Esophagus (tissue), 2 donors: ENCODE measurements at regions not wholly inside any gene's neighbourhood (a gene's known extent, or its start where the extent isn't known, plus 50 kb on each side); places are given as distances from the start of the nearest gene placed in this dataset.

Experiments
- H3K27ac ChIP-seq, 2 donors: one replicate each; pipeline ENCODE4 v1.5.1; 2013; ENCODE audit warnings: low read depth in 2 of 2, mild to moderate bottlenecking in 2 of 2, inconsistent platforms in 1 of 2, low read length in 1 of 2, moderate library complexity in 1 of 2
- H3K27me3 ChIP-seq, 2 donors: one replicate each; pipeline ENCODE4 v1.6.1; 2013; ENCODE audit warnings: low read length in 2 of 2, control low read depth in 1 of 2, mild to moderate bottlenecking in 1 of 2; ENCODE audit not compliant: insufficient read depth in 2 of 2, control insufficient read depth in 1 of 2
- H3K36me3 ChIP-seq, 2 donors: one replicate each; pipeline ENCODE4 v1.6.1; 2013; ENCODE audit warnings: low read length in 1 of 2; ENCODE audit not compliant: control insufficient read depth in 2 of 2, insufficient read depth in 2 of 2
- H3K4me1 ChIP-seq, 2 donors: one replicate each; pipeline ENCODE4 v1.6.1; 2013; ENCODE audit warnings: low read length in 1 of 2; ENCODE audit not compliant: control insufficient read depth in 2 of 2, insufficient read depth in 2 of 2
- H3K4me3 ChIP-seq, 2 donors: one replicate each; pipeline ENCODE4 v1.5.1; 2013; ENCODE audit warnings: low read length in 2 of 2, mild to moderate bottlenecking in 2 of 2, low read depth in 1 of 2, moderate library complexity in 1 of 2
- H3K9me3 ChIP-seq, 2 donors: one replicate each; pipeline ENCODE4 v1.6.1; 2013; ENCODE audit warnings: mild to moderate bottlenecking in 2 of 2, low read depth in 1 of 2, low read length in 1 of 2, moderate library complexity in 1 of 2; ENCODE audit not compliant: control insufficient read depth in 2 of 2, insufficient read depth in 1 of 2
- WGBS, 2 donors: extraction: QIAGEN DNeasy Blood & Tissue Kit; methylation state at CpG; one replicate each; pipeline ENCODE4 v1.1.7; 2013; 5-methylcytosine and 5-hydroxymethylcytosine counted together
- donor health status: healthy with polysubstance abuse.
- donor health status: Bipolar disorder and iron deficiency.

GRCh38 chr13:105991131-105991530 lies 544.3 kb downstream of the EFNB2 start:
- Histone ChIP-seq H3K36me3 (no peaks in the 10 kb centered on the region), H3K4me1 (peaks cover 0 to 2% of the 10 kb centered on the region in 2 donors), H3K9me3 (no peaks in the 10 kb centered on the region), H3K27me3 (no peaks in the 10 kb centered on the region), H3K27ac (peak overlapping the region in 1 of 2 donors; percentile 61), H3K4me3 (no peak overlapping the region)
- WGBS, 2 donors, result 54 to 56% methylated on average over 1 of the region's 1 CpG

- 76 to 87% methylated on average over 4 of the region's 4 CpGs for WGBS, 2 donors
- H3K9me3 ChIP-seq, result no peaks in the 10 kb centered on the region
- H3K4me3 ChIP-seq, result no peak overlapping the region
- H3K36me3 ChIP-seq, result no peaks in the 10 kb centered on the region
- H3K27ac ChIP-seq, result no peak overlapping the region
- H3K27me3 ChIP-seq, result no peaks in the 10 kb centered on the region
- peaks cover 0 to 2% of the 10 kb centered on the region in 2 donors for H3K4me1 ChIP-seq
Measured at GRCh38 chr13:105990256-105990958, 545.1 kb downstream of the EFNB2 start.

- no peaks in the 10 kb centered on the region for H3K9me3 ChIP-seq
- no peak overlapping the region for H3K4me3 ChIP-seq
- H3K27ac ChIP-seq, result peak overlapping the region; percentile 47 to 63
- no peaks in the 10 kb centered on the region for H3K36me3 ChIP-seq
- no peaks in the 10 kb centered on the region for H3K27me3 ChIP-seq
- H3K4me1 ChIP-seq, result peaks cover 0 to 2% of the 10 kb centered on the region in 2 donors
- WGBS, 2 donors, result 42 to 62% methylated on average over 11 of the region's 11 CpGs
Measured at GRCh38 chr13:105984646-105985045, 550.8 kb downstream of the EFNB2 start.

- 58% methylated on average over 3 of the region's 3 CpGs for WGBS, 2 donors
- no peak overlapping the region for H3K4me3 ChIP-seq
- H3K27me3 ChIP-seq, result no peaks in the 10 kb centered on the region
- H3K9me3 ChIP-seq, result no peaks in the 10 kb centered on the region
- H3K27ac ChIP-seq, result peak overlapping the region in 1 of 2 donors; percentile 63
- H3K36me3 ChIP-seq, result no peaks in the 10 kb centered on the region
- H3K4me1 ChIP-seq, result peaks cover 0 to 3% of the 10 kb centered on the region in 2 donors
Measured at GRCh38 chr13:105984236-105984635, 551.2 kb downstream of the EFNB2 start.

GRCh38 chr13:105982219-105982930 lies 553.1 kb downstream of the EFNB2 start:
- no peak overlapping the region for H3K4me3 ChIP-seq
- WGBS, 2 donors, result 78 to 83% methylated on average over 11 of the region's 11 CpGs
- H3K36me3 ChIP-seq, result no peaks in the 10 kb centered on the region
- H3K9me3 ChIP-seq, result no peaks in the 10 kb centered on the region
- H3K27ac ChIP-seq, result no peak overlapping the region
- peaks cover 0 to 3% of the 10 kb centered on the region in 2 donors for H3K4me1 ChIP-seq
- no peaks in the 10 kb centered on the region for H3K27me3 ChIP-seq

GRCh38 chr13:105979131-105980011 lies 556.1 kb downstream of the EFNB2 start:
- Histone ChIP-seq H3K36me3 (no peaks in the 10 kb centered on the region), H3K4me3 (no peak overlapping the region), H3K27ac (peak overlapping the region in 1 of 2 donors; percentile 4), H3K9me3 (no peaks in the 10 kb centered on the region), H3K27me3 (no peaks in the 10 kb centered on the region), H3K4me1 (peaks cover 0 to 3% of the 10 kb centered on the region in 2 donors)
- 43 to 51% methylated on average over 12 of the region's 12 CpGs for WGBS, 2 donors

GRCh38 chr13:105974380-105974779 lies 561.1 kb downstream of the EFNB2 start:
- no peak overlapping the region for H3K4me3 ChIP-seq
- H3K4me1 ChIP-seq, result peaks cover 0 to 2% of the 10 kb centered on the region in 2 donors
- no peaks in the 10 kb centered on the region for H3K27me3 ChIP-seq
- H3K27ac ChIP-seq, result no peak overlapping the region
- H3K36me3 ChIP-seq, result no peaks in the 10 kb centered on the region
- 85 to 100% methylated on average over 1 of the region's 1 CpG for WGBS, 2 donors
- H3K9me3 ChIP-seq, result peaks cover 0 to 3% of the 10 kb centered on the region in 2 donors

- Histone ChIP-seq H3K27ac (no peak overlapping the region), H3K9me3 (peaks cover 0 to 3% of the 10 kb centered on the region in 2 donors), H3K4me3 (no peak overlapping the region), H3K36me3 (no peaks in the 10 kb centered on the region), H3K27me3 (no peaks in the 10 kb centered on the region), H3K4me1 (peaks cover 0 to 2% of the 10 kb centered on the region in 2 donors)
- WGBS, 2 donors, result 83 to 85% methylated on average over 14 of the region's 14 CpGs
Measured at GRCh38 chr13:105972811-105973590, 562.5 kb downstream of the EFNB2 start.

GRCh38 chr13:105972306-105972721 lies 563.1 kb downstream of the EFNB2 start:
- no peaks in the 10 kb centered on the region for H3K36me3 ChIP-seq
- H3K27me3 ChIP-seq, result no peaks in the 10 kb centered on the region
- peaks cover 0 to 3% of the 10 kb centered on the region in 2 donors for H3K9me3 ChIP-seq
- no peak overlapping the region for H3K4me3 ChIP-seq
- H3K27ac ChIP-seq, result no peak overlapping the region
- H3K4me1 ChIP-seq, result peaks cover 0 to 2% of the 10 kb centered on the region in 2 donors
- 31 to 42% methylated on average over 7 of the region's 7 CpGs for WGBS, 2 donors
